NCI-H1105 treated with DMSO at 0.1 percent for 48 hours (cell line): ENCODE measurements at regions not wholly inside any gene's neighbourhood (a gene's known extent, or its start where the extent isn't known, plus 50 kb on each side); places are given as distances from the start of the nearest gene placed in this dataset.
"Not testable (repeated sequence)": the region's sequence is repeated elsewhere in the genome, so short reads cannot be mapped to it uniquely, and the experiment has no call there.

Source experiments
- DNase-seq: peaks from one replicate; lab custom pipeline; 2025; lab: John Stamatoyannopoulos, UW

DNA sequence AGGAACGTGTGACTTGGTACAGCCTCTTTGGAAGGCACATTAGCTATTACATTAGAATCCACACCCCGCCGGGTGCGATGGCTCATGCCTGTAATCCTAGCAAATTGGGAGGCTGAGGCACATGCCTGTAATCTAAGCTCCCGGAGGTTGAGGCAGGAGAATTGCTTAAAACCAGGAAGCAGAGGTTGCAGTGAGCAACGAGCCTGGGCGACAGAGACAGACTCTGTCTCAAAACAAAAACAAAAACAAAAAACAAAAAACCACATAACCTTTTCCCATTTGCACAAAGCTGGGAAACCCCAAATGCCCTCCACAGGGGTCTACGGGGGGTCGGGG, 82.7 kb upstream of the METTL9 start:
- DNase-seq, result not testable (repeated sequence)

DNA sequence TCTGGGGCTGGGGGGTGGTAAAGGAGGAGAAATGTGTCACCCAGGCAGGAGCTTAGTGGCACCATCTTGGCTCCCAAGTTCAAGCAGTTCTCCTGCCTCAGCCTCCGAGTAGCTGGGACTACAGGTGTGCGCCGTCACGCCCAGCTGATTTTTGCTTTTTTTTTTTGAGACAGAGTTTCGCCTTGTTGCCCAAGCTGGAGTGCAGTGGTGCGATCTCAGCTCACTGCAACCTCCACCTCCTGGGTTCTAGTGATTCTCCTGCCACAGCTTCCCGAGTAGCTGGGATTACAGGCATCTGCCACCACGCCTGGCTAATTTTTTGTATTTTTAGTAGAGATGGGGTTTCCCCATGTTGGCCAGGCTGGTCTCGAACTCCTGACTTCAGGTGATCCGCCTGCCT, 82.1 kb upstream of the METTL9 start:
- not testable (repeated sequence) for DNase-seq

DNA sequence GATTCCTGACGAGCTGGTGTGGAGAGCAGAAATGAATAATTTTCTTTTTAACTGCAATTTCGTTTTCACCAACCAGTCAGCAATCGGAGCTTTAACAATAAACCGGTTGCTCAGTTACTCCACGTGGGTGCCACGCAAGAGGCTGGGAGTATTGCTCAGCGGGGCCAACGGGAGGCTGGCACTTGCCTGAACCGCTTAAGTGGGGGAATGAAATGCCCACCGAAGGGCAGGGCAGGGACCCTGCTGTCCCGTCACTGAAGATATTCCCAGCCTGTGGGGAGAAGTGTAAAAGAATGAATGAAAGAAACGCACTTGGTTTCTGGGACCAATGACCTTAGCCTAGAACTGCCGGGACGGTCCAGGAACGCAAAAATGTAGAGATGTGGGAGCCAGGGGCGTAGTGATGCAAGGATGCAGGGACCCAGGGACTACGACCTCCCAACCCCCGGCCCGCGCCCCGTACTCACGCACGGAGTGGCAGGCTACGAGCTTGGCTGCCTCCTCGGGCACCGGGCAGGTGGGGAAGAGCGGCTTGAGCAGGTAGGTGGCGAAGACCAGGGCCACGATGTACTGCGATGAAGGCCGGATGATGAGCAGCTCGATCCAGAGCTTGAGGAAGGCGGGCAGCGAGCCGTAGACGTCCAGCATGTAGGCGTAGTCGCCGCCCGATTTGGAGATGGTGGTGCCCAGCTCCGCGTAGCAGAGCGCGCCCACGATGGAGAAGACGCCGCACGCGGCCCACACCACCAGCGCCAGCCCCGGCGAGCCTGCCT, 79.8 kb upstream of the METTL9 start:
- DNase-seq, result not testable (repeated sequence)

DNA sequence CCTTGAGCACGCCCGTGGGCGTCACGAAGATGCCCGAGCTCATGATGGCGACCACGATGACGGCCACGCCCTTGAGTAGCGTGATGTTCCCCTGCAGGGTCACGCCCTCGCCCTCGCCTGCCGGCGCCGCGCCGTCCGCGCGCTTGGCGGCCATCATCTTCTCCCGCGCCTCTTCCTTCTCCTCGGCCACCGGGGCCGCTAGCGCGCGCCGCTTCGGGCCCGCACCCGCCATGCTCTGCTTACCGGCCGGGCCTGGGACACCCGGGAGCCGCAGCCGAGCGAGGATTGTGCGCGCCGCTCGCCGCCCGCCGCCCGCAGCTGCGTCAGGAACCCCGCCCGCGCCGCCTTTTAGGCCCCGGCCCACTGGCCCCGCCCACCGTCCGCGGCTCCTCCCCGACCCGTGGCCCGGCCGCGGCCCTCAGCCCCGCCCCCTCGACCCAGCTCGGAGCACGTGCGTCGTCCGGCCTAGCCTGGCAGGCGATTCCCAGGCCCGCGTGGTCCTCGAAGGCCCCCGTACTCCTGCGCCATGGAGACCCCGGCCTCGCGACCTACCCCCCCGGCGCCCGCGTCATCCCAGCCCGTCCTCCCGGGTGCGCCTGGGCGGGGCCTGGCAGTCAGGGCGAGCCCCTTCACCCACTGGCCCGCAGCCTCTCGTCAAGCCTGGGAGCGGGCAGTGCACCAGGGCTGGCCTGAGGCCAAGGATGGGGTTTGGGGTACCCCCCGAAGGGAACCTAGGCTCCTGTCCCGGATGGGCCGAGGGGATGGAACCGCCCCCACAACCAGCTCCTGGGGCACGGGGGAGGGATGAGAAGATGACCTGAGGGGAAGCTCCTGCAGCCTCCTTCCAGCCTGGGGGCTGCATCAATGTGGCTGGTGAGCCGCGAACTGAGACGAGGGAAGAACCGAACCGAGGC, 79.0 kb upstream of the METTL9 start:
- peak; percentile 82 for DNase-seq

DNA sequence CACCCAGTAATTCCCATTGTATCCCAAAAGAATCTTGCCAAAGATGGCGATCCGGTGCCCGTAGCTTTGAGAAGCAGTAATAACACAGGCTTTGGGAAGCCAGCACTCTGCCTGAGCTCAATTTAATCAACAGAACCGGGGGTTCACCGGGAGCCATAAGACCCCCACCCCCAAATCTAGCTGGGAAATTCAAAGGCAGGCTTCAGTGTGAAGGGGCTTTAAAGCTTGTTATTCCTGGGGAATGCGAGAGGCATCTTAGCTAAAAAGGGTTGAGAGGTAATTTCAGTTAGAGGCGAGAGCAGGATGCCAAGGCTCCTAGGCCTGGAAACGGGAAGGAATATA, 78.4 kb upstream of the METTL9 start:
- DNase-seq, result not testable (repeated sequence)

DNA sequence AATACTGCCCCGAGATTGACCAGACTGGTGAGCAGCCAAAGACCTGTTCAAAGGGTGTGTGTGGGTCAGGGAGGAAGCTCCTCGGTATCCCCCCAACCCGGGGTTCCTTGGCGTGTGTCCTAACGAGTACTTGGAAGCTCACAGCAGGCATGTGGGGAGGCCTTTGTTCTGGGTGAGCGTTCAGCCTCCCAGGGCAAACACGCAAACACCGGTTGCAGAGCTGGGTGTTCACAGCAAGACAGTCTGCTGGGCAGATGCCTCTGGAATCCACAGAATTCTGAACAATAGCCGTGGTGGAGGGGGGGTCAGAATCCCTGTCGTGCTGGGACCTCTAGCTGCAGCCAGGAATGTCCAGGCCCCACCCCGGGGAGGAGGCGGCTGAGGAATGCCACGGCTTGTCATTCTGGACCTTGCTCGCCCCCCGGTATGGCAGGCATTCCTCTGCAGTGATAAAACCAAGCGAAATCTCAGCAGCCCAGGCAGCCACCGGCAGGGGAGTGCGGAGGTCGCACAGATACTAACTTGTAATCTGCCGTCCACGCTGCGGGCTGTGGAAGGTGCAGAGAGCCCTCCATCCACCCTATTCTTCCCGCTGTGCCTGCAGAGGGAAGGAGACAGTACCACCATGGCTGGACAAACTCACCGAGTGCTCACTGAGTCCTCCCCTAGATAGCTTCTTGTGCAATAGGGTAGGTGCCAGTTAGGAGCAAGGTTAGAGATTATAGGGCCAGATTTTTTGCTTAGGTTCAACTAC, 77.8 kb upstream of the METTL9 start:
- not testable (repeated sequence) for DNase-seq

DNA sequence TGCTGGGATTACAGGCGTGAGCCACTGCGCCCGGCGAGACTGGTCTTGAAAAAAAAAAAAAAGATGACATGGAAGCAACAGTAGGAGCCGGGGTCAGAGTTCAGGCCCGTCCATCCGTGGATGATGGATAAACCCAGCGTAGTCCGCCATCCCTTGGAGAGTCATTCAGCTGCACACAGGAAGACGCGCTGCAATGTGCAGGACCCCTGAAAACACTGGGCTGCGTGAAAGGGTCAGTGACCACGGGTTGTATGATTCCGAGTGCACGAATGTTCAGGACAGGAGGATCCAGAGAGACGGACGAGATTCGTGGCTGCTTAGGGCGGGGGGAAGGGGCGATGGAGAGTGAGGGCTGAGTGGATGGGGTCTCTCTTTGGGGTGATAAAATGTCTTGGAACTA, 76.5 kb upstream of the METTL9 start:
- DNase-seq, result not testable (repeated sequence)

DNA sequence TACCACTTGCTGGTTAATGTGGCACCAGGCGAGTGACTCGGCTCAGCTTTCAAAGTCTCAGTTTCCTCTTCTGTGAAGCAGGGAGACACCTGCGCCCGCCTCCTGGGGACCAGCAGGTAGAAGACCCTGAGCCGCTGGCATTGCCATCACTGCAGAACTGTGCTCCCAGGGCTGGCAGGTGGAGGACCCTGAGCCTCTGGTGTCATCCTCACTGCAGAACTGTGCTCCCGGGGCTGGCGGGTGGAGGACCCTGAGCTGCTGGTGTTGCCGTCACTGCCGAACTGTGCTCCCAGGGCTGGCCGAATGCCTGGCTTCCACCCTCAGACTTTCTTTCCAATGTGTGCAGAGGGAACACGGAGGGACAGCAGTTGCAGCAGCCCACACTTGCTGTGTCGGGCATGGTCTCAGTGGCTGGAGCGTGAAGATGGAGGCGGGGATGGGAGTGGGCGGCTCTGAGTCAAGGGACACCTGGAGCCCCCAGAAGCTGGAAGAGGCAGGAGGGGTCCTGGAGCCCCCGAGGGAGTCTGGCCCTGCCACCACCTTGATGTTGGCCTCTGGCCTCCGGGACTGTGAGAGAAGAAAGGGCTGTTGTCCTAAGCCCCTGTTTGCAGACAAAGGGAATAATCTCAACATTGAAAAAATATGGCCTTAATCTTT, 75.8 kb upstream of the METTL9 start:
- no peak for DNase-seq

DNA sequence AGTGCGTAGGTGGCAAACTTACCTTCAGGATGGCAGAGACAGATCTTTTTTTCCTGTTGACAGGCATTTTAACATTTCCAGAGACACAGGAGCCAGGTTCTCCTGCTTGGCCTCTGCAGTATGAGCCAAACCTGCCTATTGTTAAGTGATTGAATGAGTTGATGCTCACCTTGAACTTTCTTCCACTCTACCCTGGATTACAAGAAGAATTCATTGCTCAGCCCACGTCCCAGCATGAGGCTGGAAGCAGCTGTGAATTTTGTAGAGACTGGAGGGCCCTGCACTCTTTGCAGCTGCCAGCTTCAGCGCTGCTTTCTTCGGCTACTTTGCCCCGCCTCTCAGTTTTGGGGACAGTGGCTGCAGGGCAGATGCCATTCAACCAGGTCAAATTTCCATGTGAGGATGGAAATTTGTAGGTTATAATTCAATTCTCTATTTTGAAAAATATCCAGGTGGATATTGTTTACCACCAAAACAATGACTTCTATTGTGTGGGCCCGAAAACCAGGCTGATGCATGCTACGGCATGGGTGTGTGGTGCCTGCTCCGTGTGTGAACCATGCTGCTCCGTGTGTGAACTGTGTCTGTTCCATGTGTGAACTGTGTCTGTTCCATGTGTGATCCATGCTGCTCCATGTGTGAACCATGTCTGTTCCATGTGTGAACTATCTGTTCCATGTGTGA, 75.2 kb upstream of the METTL9 start:
- DNase-seq, result no peak

DNA sequence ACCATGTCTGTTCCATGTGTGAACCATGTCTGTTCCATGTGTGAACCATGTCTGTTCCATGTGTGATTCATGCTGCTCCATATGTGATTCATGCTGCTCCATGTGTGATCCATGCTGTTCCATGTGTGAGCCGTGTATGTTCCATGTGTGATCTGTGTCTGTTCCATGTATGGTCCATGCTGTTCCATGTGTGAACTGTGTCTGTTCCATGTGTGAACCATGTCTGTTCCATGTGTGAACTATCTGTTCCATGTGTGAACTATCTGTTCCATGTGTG, 74.7 kb upstream of the METTL9 start:
- not testable (repeated sequence) for DNase-seq

DNA sequence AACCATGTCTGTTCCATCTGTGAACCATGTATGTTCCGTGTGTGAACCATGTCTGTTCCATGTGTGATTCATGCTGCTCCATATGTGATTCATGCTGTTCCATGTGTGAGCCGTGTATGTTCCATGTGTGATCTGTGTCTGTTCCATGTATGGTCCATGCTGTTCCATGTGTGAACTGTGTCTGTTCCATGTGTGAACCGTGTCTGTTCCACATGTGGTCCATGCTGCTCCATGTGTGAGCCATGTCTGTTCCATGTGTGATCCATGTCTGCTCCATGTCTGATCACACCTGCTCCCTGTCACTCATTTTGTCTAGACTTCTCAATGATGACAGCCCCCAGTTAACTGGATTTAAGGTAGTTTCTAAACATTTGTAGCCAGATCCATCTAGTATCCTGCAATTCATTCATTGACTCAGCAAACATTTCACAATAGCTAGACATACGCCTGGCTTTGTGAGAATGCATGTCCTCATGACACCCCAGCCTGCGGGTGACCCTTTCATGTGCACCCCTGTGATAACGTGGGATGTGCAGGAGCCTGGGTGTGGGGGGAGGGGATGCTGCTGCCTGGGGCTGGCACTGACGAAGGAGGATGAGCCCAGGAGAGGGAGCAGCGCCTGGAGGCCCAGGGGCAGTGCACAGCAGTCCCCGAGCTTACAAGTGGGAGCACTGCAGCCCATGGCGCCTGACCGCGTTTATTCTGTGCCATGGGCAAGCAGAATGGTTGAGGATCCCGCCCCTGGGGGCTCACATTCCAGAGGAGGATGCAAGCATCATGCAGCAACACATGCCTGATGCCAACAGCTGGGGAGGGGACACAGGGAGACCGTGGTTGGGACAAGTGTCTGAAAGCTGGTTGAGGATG, 74.1 kb upstream of the METTL9 start:
- not testable (repeated sequence) for DNase-seq

DNA sequence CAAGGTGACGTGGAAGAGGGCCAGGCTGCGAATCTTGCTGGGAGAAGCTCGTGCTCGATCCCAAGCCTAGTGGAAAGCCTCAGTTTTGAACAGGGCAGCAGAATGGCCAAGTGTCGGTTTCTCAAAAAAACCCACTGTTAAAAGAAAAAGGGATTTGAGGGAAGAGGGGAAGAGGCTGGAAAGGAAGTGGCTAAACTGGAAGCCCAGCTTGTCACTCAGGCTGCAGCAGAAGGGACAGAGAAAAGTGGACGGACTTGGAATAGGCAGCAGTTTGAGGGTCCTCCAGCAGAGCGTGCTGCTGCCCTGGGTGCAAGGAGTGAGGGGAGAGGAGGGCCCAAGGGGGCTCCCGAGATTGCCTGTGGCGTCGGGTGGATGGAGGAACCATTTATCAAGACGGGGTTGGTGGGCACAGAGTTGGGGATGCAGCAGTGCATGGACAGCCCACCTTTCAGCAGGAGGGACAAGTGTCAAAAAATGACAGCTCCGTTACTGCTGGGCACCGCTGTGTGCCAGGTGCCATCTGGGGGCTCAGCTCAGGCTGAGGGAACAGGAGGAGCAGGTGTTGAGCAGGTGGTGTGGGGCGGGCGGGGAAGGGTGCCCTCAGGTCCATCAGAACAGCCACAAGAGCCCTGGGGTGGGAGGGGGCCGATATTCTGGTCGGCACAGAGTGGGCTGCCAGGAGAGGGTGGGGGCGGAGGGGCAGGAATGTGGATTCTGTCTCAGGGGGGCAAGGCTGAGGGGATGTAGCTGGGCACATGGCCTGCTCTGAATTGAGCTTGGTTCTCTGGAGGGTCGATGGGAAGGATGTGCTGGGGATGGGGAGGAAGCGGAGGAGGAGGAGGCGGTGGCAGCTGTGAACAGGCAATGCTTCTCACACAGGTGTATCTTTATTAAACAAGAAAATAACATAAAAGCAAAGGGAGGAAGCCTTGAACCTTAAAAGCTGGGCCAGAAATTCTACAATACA, 73.1 kb upstream of the METTL9 start:
- peak; percentile 68 for DNase-seq

DNA sequence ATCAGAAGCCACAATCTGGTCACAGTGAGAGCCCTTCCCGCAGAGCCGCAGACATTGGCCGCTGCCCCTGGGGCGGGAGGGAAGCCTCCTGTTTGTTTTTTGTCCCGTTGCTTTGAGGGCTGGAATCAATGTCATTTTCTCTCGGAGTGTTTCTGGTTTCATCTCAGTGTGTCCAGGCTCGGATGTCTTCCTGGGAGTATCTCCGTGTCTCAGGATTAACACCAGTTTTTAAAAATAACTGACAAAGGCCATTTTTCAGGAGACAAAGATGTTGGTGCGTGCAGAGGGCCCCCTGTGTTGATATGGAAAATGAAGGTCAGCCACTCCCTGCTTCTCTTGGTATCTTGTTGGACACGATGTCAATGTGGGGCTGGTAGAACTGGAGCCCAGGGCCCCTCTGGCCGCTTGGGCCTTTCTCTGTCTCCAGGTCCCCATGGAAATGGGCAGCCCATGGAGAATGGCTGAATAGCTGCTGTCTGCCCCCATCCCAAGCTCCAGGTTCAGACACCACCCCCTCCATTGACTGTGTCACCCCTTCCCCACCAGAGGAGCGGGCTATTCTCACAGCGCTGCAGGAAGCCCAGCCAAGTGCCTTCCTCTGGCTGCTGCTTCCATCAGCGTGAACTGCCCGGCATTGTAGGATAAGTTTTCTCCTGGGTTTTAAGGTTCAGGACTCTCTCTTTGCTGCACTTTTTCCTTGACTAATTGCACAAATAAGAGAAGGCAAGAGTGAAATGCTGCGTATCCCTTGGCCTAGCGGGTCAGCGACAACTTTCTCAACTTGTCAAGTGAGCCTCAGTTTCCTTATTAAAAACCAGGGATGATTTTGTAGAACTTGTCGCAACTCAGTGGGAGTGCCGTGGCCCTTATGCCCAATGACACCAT, 72.2 kb upstream of the METTL9 start:
- no peak for DNase-seq

DNA sequence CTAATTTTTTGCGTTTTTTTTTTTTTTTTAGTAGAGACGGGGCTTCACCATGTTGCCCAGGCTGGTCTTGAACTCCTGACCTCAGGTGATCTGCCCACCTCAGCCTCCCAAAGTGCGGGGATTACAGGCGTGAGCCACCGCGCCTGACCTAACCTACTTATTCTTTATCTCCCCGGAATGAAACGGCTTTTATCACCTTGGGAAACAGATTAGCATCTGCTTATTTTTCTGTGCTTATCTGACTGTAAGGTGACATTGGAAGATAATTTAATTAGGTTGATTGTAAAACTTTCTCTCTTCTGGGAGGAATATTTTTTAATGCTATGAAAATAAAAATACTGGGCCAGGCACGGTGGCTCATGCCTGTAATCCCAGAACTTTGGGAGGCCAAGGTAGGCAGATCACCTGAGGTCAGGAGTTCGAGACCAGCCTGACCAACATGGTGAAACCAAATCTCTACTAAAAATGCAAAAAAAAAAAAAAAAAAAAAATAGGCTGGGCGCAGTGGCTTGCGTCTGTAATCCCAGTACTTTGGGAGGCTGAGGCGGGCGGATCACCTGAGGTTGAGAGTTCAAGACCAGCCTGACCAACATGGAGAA, 70.2 kb upstream of the METTL9 start:
- not testable (repeated sequence) for DNase-seq

DNA sequence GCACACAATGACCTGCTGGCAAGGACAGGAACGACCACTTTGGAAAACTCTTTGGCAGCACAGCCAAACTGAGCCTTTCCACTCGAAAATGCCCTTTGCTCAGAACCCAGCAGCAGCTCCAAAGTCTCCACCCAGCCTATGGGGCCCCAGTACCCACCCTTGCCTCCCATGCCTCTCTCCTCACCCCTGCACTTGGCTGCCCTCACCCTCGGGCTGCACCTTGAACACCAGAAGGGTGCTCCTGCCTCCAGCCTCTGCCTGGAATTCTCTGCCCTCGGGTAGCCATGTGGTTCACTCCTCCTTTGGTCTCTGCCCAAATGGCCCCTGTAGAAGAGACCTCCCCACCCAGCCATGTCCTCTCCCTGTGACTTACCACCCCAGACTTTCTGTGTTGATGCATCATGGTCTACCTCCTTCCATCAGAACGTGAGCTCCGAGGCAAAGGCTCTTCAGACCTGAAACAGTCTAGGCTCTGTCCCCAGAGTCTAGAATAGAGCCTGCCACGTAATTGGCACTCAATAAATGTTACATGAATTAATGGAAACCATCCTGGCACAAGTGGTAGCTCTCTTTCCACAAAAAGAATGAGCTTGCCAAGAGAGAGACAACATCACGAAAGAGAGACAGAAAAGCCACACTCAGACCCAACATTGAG, 68.5 kb upstream of the METTL9 start:
- not testable (repeated sequence) for DNase-seq

DNA sequence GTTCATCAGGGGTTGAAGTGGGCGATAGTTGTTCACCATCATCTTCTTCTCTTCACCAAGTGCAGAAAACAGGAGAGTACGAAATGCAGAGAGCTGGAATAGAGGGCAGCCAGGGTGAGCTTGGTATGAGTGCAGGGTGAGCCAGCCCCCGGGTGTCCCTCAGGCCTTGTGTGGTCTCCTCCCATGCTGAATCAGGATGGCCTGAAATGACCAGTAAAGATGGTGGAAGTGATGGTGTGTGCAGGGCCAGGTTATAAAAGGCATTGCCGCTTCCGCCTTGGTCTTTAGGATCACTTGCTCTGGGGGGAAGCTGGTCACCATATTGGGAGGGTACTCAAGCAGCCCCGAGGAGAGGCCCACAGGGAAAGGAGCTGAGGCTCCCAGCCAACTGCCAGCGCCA, 66.4 kb upstream of the METTL9 start:
- not testable (repeated sequence) for DNase-seq

DNA sequence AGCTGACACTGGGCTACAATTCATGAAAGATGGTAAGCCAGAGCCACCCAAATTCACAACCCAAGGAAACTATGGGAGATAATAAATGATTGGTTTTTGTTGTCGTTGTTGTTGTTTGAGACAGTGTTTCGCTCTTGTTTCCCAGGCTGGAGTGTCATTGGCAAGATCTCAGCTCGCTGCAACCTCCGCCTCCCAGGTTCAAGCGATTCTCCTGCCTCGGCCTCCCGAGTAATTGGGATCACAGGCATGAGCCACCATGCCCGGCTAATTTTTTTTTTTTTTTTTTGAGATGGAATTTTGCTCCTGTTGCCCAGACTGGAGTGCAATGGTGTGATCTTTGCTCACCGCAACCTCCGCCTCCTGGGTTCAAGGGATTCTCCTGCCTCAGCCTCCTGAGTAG, 65.9 kb upstream of the METTL9 start:
- DNase-seq, result not testable (repeated sequence)

DNA sequence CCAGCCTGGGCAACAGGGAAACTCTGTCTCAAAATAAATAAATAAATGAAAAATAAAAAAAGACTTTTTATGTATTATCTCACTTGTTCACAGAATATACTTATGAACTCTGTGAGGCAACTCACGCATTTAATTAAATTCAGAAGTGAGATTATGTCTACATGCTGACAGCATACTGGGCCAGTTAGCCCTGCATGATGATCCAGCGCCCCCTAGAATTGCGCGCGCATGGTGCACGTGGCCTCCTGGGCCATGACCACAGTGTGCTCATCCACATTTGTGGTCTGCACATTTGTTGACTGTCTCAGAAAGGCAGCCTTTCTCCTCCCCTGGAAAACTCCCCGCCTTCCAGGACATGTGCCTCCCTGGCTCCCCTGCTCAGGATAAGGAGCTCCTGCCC, 64.8 kb upstream of the METTL9 start:
- DNase-seq, result not testable (repeated sequence)
